Parathyroid adenoma (tissue), 2 donors: ENCODE measurements at regions not wholly inside any gene's neighbourhood (a gene's known extent, or its start where the extent isn't known, plus 50 kb on each side); places are given as distances from the start of the nearest gene placed in this dataset.

Experiments used
- H2AFZ ChIP-seq: fragments of 300-600 bp; sonication (generic); one replicate; pipeline ENCODE4 v1.7.0; 2017; ENCODE audit warnings: antibody characterized with exemption, mild to moderate bottlenecking
- H3K27ac ChIP-seq: fragments of 300-600 bp; sonication (generic); one replicate; pipeline ENCODE4 v1.7.0; 2017
- H3K27me3 ChIP-seq: fragments of 300-600 bp; sonication (generic); one replicate; pipeline ENCODE4 v1.7.0; 2017; ENCODE audit warnings: low read length; ENCODE audit not compliant: control insufficient read depth, insufficient read depth
- H3K36me3 ChIP-seq: fragments of 300-600 bp; sonication (generic); one replicate; pipeline ENCODE4 v1.7.0; 2017; ENCODE audit warnings: low read length; ENCODE audit not compliant: control insufficient read depth, insufficient read depth
- H3K4me1 ChIP-seq: fragments of 300-600 bp; sonication (generic); one replicate; pipeline ENCODE4 v1.7.0; 2017; ENCODE audit warnings: control low read depth
- H3K4me2 ChIP-seq: fragments of 300-600 bp; sonication (generic); one replicate; pipeline ENCODE4 v1.7.0; 2017; ENCODE audit warnings: low read length
- H3K4me3 ChIP-seq: fragments of 300-600 bp; sonication (generic); one replicate; pipeline ENCODE4 v1.7.0; 2017; ENCODE audit warnings: low read depth, low read length
- H3K79me2 ChIP-seq: fragments of 300-600 bp; sonication (generic); one replicate; pipeline ENCODE4 v1.7.0; 2017; ENCODE audit warnings: control low read depth
- H3K9ac ChIP-seq: fragments of 300-600 bp; sonication (generic); one replicate; pipeline ENCODE4 v1.7.0; 2017; ENCODE audit warnings: mild to moderate bottlenecking
- H3K9me3 ChIP-seq: fragments of 300-600 bp; sonication (generic); one replicate; pipeline ENCODE4 v1.7.0; 2017; ENCODE audit warnings: low read length; ENCODE audit not compliant: control insufficient read depth
- TF ChIP-seq, protein P1 (sequence below): fragments of 300-600 bp; sonication (generic); IDR thresholded peaks from one replicate; pipeline ENCODE4 v1.7.0; 2017; ENCODE audit warnings: antibody characterized with exemption, mild to moderate bottlenecking
- donor health status: primary hyperparathyroidism.

DNA sequence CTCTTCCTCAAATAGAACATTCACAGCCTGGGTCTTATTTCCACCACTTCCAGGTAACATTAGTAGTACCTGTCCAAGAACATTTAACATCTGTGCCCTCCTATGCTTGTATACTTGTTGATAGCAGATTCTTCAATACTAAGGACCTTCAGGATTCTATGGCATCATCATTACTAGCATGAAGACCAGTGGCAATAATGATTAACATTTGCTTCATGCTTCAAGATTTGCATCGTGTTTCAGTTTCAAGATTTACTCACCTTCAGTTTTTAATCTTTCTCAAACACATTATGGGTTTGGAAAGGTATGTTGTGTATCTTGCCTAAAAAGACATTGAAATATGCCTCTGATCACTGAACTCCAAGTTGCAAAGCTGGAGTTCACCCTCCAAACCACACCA, 412.8 kb upstream of the NRSN1 start:
- TF ChIP-seq, protein P1, sequence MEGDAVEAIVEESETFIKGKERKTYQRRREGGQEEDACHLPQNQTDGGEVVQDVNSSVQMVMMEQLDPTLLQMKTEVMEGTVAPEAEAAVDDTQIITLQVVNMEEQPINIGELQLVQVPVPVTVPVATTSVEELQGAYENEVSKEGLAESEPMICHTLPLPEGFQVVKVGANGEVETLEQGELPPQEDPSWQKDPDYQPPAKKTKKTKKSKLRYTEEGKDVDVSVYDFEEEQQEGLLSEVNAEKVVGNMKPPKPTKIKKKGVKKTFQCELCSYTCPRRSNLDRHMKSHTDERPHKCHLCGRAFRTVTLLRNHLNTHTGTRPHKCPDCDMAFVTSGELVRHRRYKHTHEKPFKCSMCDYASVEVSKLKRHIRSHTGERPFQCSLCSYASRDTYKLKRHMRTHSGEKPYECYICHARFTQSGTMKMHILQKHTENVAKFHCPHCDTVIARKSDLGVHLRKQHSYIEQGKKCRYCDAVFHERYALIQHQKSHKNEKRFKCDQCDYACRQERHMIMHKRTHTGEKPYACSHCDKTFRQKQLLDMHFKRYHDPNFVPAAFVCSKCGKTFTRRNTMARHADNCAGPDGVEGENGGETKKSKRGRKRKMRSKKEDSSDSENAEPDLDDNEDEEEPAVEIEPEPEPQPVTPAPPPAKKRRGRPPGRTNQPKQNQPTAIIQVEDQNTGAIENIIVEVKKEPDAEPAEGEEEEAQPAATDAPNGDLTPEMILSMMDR: no peak
- H3K4me1 ChIP-seq: peaks cover 6% of the 10 kb centered on the region

DNA sequence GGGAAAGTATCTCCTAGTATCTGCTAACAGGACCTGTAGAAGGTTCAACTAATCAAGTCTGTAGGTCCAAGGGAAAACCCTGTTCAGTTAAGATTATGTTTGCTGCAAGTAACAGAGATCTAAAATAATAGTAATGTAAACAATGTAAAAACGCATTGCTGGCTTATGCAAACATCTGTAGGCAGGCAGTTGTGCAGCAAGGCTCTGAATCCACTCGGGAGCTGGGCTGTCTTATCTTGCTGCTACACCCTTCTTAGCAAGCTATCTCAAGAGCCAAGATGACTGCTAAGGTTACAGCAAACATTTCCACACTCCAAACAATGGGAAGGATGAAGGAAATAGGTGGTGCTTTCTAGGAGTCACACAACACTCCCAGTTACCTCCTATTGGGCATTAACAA, 397.3 kb upstream of the NRSN1 start:
- no peaks in the 10 kb centered on the region for H3K4me1 ChIP-seq
- H3K79me2 ChIP-seq: no peaks in the 10 kb centered on the region
- no peak overlapping the region for H3K9ac ChIP-seq
- H3K27ac ChIP-seq: no peak overlapping the region
- no peaks in the 10 kb centered on the region for H3K27me3 ChIP-seq
- no peaks in the 10 kb centered on the region for H3K36me3 ChIP-seq
- TF ChIP-seq, protein P1: no peak
- H3K4me3 ChIP-seq: no peak overlapping the region
- no peaks in the 10 kb centered on the region for H3K9me3 ChIP-seq
- H3K4me2 ChIP-seq: no peak overlapping the region
- no peak overlapping the region for H2AFZ ChIP-seq

More for the DNA sequence above, 412.8 kb upstream of the NRSN1 start:
- no peaks in the 10 kb centered on the region for H3K27me3 ChIP-seq
- no peak overlapping the region for H3K9ac ChIP-seq
- H3K36me3 ChIP-seq: no peaks in the 10 kb centered on the region
- no peaks in the 10 kb centered on the region for H3K79me2 ChIP-seq
- H3K4me3 ChIP-seq: no peak overlapping the region
- no peak overlapping the region for H3K27ac ChIP-seq
- no peak overlapping the region for H2AFZ ChIP-seq
- no peaks in the 10 kb centered on the region for H3K9me3 ChIP-seq
- H3K4me2 ChIP-seq: no peak overlapping the region

DNA sequence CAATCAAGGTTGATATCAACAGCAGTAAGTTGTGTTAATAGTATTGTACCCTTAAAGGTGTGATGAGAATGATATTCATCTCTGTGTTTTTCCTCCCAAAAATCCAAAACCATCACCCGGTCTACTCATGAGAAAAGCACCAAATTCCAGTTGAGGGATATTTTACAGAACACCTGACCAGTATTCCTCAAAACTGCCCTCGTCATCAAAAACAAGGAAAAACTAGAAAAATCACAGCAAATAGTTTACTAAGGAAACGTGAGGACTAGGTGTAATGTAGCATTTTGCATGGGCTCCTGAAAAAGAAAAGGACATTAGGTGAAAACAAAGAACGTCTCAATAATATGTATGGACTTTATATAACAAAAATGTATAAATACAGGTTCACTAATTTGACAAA, 394.4 kb upstream of the NRSN1 start:
- Histone ChIP-seq H3K9ac (no peak overlapping the region), H3K79me2 (no peaks in the 10 kb centered on the region), H3K4me3 (no peak overlapping the region), H2AFZ (no peak overlapping the region), H3K4me2 (no peak overlapping the region), H3K36me3 (no peaks in the 10 kb centered on the region), H3K4me1 (no peaks in the 10 kb centered on the region), H3K9me3 (no peaks in the 10 kb centered on the region), H3K27me3 (no peaks in the 10 kb centered on the region), H3K27ac (no peak overlapping the region)
- TF ChIP-seq, protein P1: no peak

DNA sequence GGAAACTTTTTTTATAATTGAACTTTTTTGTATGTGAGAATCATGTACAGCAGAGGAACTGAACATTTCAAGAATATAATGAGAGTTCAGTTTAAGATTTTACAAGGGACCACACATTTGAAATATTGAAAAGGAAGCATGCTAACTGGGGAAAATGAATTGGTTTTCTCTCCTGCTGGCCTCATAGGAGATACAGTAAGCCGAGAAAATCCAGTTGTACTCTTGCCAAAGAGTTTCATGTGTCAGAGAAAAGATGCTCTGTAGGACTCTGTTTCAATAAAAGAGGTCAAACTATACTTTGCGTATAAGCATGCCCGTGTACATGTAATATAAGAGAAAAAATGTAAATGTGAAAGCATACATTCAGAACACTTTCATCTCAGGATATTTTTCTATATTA, 393.5 kb upstream of the NRSN1 start:
- Histone ChIP-seq H3K79me2 (no peaks in the 10 kb centered on the region), H3K9ac (no peak overlapping the region), H2AFZ (no peak overlapping the region), H3K27me3 (no peaks in the 10 kb centered on the region), H3K36me3 (no peaks in the 10 kb centered on the region), H3K4me2 (no peak overlapping the region), H3K27ac (no peak overlapping the region), H3K4me1 (no peaks in the 10 kb centered on the region), H3K9me3 (no peaks in the 10 kb centered on the region), H3K4me3 (no peak overlapping the region)
- TF ChIP-seq, protein P1: no peak

DNA sequence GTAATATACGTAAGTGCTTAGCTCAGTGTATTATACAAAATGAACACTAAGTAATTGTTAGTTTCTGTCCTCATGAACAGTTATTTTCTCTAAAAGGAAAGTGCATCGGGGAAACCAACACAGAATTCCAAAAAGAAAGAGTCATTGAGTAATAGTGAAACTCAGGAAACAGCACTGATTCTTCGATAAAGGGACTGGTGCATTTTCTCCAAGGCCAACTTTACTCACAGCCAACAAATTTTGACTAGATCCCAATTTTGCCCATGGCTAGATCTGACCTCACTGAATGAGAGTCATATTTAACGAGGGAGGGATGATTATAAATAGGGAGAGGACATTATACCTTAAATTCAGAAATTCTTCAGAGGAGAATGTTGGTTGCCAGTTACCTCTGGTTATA, 390.9 kb upstream of the NRSN1 start:
- TF ChIP-seq, protein P1: no peak
- Histone ChIP-seq H3K27ac (no peak overlapping the region), H3K9me3 (no peaks in the 10 kb centered on the region), H3K4me1 (no peaks in the 10 kb centered on the region), H3K4me2 (no peak overlapping the region), H3K9ac (no peak overlapping the region), H2AFZ (no peak overlapping the region), H3K36me3 (no peaks in the 10 kb centered on the region), H3K4me3 (no peak overlapping the region), H3K79me2 (no peaks in the 10 kb centered on the region), H3K27me3 (no peaks in the 10 kb centered on the region)
